ENCODE measurements at regions not wholly inside any gene's neighbourhood (a gene's known extent, or its start where the extent isn't known, plus 50 kb on each side); places are given as distances from the start of the nearest gene placed in this dataset.

DNA sequence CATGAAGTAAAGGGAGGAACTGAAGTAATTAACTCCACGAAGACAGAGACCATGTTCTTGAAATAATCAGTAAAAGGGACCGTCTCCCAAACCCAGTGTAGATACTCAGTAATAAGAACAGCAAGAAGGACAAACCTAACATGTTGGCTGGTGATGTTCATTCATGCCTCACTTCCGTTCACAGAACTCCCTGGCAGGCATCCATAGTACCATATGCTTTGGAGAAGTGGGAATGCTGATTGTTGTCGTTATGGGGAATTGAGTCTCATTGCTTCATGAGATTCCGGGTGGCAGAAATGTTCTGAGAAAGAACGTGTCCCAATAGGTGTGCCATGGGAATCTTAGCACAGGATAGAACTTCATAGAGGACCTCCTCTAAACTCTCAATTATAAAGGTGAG is 452.3 kb downstream of the ZSWIM6 start:
- ATAC-seq: no peak
- TF ChIP-seq, protein P1, sequence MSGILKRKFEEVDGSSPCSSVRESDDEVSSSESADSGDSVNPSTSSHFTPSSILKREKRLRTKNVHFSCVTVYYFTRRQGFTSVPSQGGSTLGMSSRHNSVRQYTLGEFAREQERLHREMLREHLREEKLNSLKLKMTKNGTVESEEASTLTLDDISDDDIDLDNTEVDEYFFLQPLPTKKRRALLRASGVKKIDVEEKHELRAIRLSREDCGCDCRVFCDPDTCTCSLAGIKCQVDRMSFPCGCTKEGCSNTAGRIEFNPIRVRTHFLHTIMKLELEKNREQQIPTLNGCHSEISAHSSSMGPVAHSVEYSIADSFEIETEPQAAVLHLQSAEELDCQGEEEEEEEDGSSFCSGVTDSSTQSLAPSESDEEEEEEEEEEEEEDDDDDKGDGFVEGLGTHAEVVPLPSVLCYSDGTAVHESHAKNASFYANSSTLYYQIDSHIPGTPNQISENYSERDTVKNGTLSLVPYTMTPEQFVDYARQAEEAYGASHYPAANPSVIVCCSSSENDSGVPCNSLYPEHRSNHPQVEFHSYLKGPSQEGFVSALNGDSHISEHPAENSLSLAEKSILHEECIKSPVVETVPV (CRISPR knock-in tag; IDR thresholded peaks at IDR 0.05): no peak
- TF ChIP-seq OSR1 (CRISPR knock-in tag; IDR thresholded peaks at IDR 0.05): no peak
- no peak for TF ChIP-seq ISL1 (CRISPR knock-in tag; IDR thresholded peaks at IDR 0.05)
- no peak for TF ChIP-seq ZFP30 (CRISPR knock-in tag; IDR thresholded peaks at IDR 0.05)
- TF ChIP-seq ZC3H10 (CRISPR knock-in tag; IDR thresholded peaks at IDR 0.05): no peak

DNA sequence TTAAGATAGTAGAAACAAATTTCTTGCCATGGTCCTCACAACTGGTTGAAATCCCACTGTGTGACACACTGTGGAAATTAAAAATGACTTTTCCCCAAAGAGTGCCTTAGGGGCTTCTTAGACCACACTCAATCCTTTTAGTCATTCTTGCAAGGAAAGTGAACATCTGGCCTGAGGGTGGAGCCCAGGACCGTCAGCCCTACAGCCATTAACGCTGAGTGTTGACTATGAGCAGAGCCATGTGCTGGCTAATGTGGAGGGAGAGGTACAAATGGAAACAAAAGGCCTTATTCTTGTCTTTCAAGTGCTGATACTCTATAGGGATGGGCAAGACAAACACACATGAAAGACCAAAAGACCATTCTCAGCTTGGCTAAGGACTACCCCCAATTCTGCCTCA is 456.5 kb downstream of the ZSWIM6 start:
- no peak for ATAC-seq
- TF ChIP-seq, protein P2, sequence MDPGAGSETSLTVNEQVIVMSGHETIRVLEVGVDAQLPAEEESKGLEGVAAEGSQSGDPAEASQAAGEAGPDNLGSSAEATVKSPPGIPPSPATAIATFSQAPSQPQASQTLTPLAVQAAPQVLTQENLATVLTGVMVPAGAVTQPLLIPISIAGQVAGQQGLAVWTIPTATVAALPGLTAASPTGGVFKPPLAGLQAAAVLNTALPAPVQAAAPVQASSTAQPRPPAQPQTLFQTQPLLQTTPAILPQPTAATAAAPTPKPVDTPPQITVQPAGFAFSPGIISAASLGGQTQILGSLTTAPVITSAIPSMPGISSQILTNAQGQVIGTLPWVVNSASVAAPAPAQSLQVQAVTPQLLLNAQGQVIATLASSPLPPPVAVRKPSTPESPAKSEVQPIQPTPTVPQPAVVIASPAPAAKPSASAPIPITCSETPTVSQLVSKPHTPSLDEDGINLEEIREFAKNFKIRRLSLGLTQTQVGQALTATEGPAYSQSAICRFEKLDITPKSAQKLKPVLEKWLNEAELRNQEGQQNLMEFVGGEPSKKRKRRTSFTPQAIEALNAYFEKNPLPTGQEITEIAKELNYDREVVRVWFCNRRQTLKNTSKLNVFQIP (CRISPR knock-in tag; IDR thresholded peaks at IDR 0.05; ENCODE audit: borderline replicate concordance, low read depth): no peak
- TF ChIP-seq ZNF8 (CRISPR knock-in tag; IDR thresholded peaks at IDR 0.05): no peak
- TF ChIP-seq, protein P1 (CRISPR knock-in tag; IDR thresholded peaks at IDR 0.05): no peak
- TF ChIP-seq SNAI2 (CRISPR knock-in tag; IDR thresholded peaks at IDR 0.05): no peak
- no peak for TF ChIP-seq ARNTL (CRISPR knock-in tag; IDR thresholded peaks at IDR 0.05; ENCODE audit: borderline replicate concordance, low read depth)
- TF ChIP-seq PATZ1 (CRISPR knock-in tag; IDR thresholded peaks at IDR 0.05; ENCODE audit: borderline replicate concordance): no peak
- no peak for TF ChIP-seq OSR1 (CRISPR knock-in tag; IDR thresholded peaks at IDR 0.05)
- no peak for TF ChIP-seq CREB5 (CRISPR knock-in tag; IDR thresholded peaks at IDR 0.05; ENCODE audit: low read depth)
- TF ChIP-seq TOX (CRISPR knock-in tag; IDR thresholded peaks at IDR 0.05; ENCODE audit: borderline replicate concordance): no peak
- TF ChIP-seq ZC3H10 (CRISPR knock-in tag; IDR thresholded peaks at IDR 0.05): no peak
- TF ChIP-seq TSHZ2 (CRISPR knock-in tag; IDR thresholded peaks at IDR 0.05): no peak
- TF ChIP-seq ZFP30 (CRISPR knock-in tag; IDR thresholded peaks at IDR 0.05): no peak

DNA sequence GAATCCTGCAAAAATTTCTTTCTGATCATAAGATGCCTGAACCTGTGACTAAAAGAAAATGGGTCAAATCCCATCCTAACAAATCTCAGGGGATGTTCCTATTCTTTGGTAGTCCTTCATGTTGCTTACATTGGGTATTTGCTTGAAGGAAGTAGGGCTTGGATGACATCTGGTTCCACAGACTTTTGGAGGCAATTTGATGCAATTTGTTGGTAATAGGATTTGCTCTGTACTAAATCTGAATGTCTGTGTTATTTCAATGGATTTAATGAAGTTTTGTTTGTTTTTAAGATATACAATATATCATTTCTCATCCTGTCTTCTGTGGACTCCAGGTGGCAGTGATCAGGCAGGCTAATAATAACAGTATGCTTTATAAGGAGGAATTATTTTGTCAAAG is 457.9 kb downstream of the ZSWIM6 start:
- no peak for TF ChIP-seq SNAI2 (CRISPR knock-in tag; IDR thresholded peaks at IDR 0.05)
- TF ChIP-seq ARNTL (CRISPR knock-in tag; IDR thresholded peaks at IDR 0.05; ENCODE audit: borderline replicate concordance, low read depth): no peak
- TF ChIP-seq TSHZ2 (CRISPR knock-in tag; IDR thresholded peaks at IDR 0.05): 0 out of 2 replicates have a peak, but pooled peaks have one; percentile 44
- peak; percentile 59; the same call in 1 of the 2 replicates for TF ChIP-seq TCF4 (CRISPR knock-in tag; IDR thresholded peaks at IDR 0.05; ENCODE audit: borderline replicate concordance)
- no peak for TF ChIP-seq CREB5 (CRISPR knock-in tag; IDR thresholded peaks at IDR 0.05; ENCODE audit: low read depth)
- no peak for ATAC-seq
